ENCODE measurements at regions not wholly inside any gene's neighbourhood (a gene's known extent, or its start where the extent isn't known, plus 50 kb on each side); places are given as distances from the start of the nearest gene placed in this dataset.

GRCh38 chr17:71572343-71572742 is 548.5 kb upstream of the SOX9 start:
- no peak overlapping the region for H2BK15ac ChIP-seq (ENCODE audit: low read depth, low read length)
- H3K27me3 ChIP-seq (ENCODE audit: control insufficient read depth, insufficient read depth, low read length), result no peaks in the 10 kb centered on the region
- no peak overlapping the region for H4K5ac ChIP-seq (ENCODE audit: low read depth, low read length)
- no peak overlapping the region for H4K8ac ChIP-seq (ENCODE audit: low read depth in 2 of 2, low read length in 2 of 2)
- no peaks in the 10 kb centered on the region for H3K36me3 ChIP-seq (ENCODE audit: control insufficient read depth, insufficient read depth, low read length)
- H3K27ac ChIP-seq (ENCODE audit: insufficient read depth, low read length), result no peak overlapping the region
- H3K4me1 ChIP-seq (ENCODE audit: control insufficient read depth, insufficient read depth, low read length), result no peaks in the 10 kb centered on the region
- no CpG with 5 or more reads among the region's 2 CpGs for WGBS, 2 experiments (ENCODE audit: extremely low coverage in 2 of 2, insufficient read length in 1 of 2)
- no peak overlapping the region for H3K4me2 ChIP-seq (ENCODE audit: low read depth, low read length)
- no peak for DNase-seq
- no peak overlapping the region for H4K91ac ChIP-seq (ENCODE audit: insufficient read depth, low read depth, low read length)
- no peak overlapping the region for H2BK20ac ChIP-seq (ENCODE audit: low read depth, low read length)
- no peak for TF ChIP-seq SMC3 (IDR thresholded peaks at IDR 0.05; ENCODE audit: low read depth, low read length)
- TF ChIP-seq BHLHE40 (IDR thresholded peaks at IDR 0.05; ENCODE audit: low read depth, low read length), result no peak
- no peak for TF ChIP-seq NFE2L2 (IDR thresholded peaks at IDR 0.05; ENCODE audit: low read depth, low read length)
- no peak for TF ChIP-seq MAZ (IDR thresholded peaks at IDR 0.05; ENCODE audit: borderline replicate concordance, low read depth, low read length)
- no peak for TF ChIP-seq FOS (IDR thresholded peaks at IDR 0.05; ENCODE audit: low read depth, low read length)
- TF ChIP-seq MXI1 (IDR thresholded peaks at IDR 0.05; ENCODE audit: borderline replicate concordance, low read depth, low read length), result no peak
- TF ChIP-seq, protein P1, sequence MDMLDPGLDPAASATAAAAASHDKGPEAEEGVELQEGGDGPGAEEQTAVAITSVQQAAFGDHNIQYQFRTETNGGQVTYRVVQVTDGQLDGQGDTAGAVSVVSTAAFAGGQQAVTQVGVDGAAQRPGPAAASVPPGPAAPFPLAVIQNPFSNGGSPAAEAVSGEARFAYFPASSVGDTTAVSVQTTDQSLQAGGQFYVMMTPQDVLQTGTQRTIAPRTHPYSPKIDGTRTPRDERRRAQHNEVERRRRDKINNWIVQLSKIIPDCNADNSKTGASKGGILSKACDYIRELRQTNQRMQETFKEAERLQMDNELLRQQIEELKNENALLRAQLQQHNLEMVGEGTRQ (IDR thresholded peaks at IDR 0.05; ENCODE audit: low read depth, low read length), result no peak
- TF ChIP-seq CHD1 (IDR thresholded peaks at IDR 0.05; ENCODE audit: low read depth, low read length), result no peak
- no peak for TF ChIP-seq CEBPB (IDR thresholded peaks at IDR 0.05; ENCODE audit: low read depth, low read length)
- no peak for TF ChIP-seq POLR2A (IDR thresholded peaks at IDR 0.05; ENCODE audit: low read depth, low read length)
- no peak for TF ChIP-seq RAD21 (IDR thresholded peaks at IDR 0.05; ENCODE audit: low read length)
- TF ChIP-seq RCOR1 (IDR thresholded peaks at IDR 0.05; ENCODE audit: insufficient replicate concordance, low read length), result no peak
- TF ChIP-seq MAFK (IDR thresholded peaks at IDR 0.05; ENCODE audit: low read depth, low read length), result no peak
- no peak for TF ChIP-seq CTCF (conservative IDR thresholded peaks at IDR 0.05; ENCODE audit: low read depth, low read length)
- no peaks in the 10 kb centered on the region for H3K79me1 ChIP-seq (ENCODE audit: low read depth in 1 of 2, low read length in 2 of 2)
- no peak overlapping the region for H3K56ac ChIP-seq (ENCODE audit: extremely low read depth, insufficient read depth, low read length)
- CTCF ChIA-PET, result interaction anchor here (0.6 kb wide), 2 partner anchors 9 to 16 kb away, joined by 3 read pairs; no protein-coding TSS in a partner anchor
- peak overlapping the region; percentile 48 for H2AFZ ChIP-seq (replicated peaks; ENCODE audit: low read length, poor library complexity)
- no peaks in the 10 kb centered on the region for H3K9me3 ChIP-seq (ENCODE audit: control insufficient read depth, insufficient read depth, low read length)
- intact Hi-C loops (cut with micrococcal nuclease) (no loop called here), dilution Hi-C loops (cut with HindIII; ENCODE audit: low sequenced_read_pairs, unreplicated experiment) (no loop called here), in situ Hi-C loops (cut with MboI; ENCODE audit: low sequenced_read_pairs) (no loop called here)
- POLR2A ChIA-PET (ENCODE audit: unreplicated experiment), result no interaction called here
- BruUV-seq (replicated peaks), result no TSS peak
- H2BK5ac ChIP-seq (ENCODE audit: low read depth, low read length, poor library complexity, severe bottlenecking), result no peak overlapping the region
- no peak overlapping the region for H2AK9ac ChIP-seq (replicated peaks; ENCODE audit: low read depth, low read length, poor library complexity)
- H3K23ac ChIP-seq (ENCODE audit: low read depth, low read length), result no peak overlapping the region
- no peak overlapping the region for H3K4me3 ChIP-seq (ENCODE audit: insufficient read depth, low read depth, low read length)
- H3K9ac ChIP-seq (ENCODE audit: low read depth, low read length), result no peak overlapping the region
- H4K20me1 ChIP-seq (ENCODE audit: insufficient read depth, low read length), result no peaks in the 10 kb centered on the region
- no peak for ATAC-seq (ENCODE audit: low read depth)
- H3K18ac ChIP-seq (ENCODE audit: low read depth, low read length), result no peak overlapping the region
- no peak overlapping the region for H2AK5ac ChIP-seq (ENCODE audit: low read depth, low read length)
- no peak overlapping the region; the same call in 1 of the 2 replicates for H3K14ac ChIP-seq (replicated peaks; ENCODE audit: low read depth, low read length)
- H3K4ac ChIP-seq (ENCODE audit: low read depth, low read length), result no peak overlapping the region
- H3K9me1 ChIP-seq (ENCODE audit: insufficient read depth, low read length), result no peaks in the 10 kb centered on the region
- no peak overlapping the region for H2BK120ac ChIP-seq (ENCODE audit: low read depth, low read length)

All from IMR-90 (cell line).